ENCODE measurements at regions not wholly inside any gene's neighbourhood (a gene's known extent, or its start where the extent isn't known, plus 50 kb on each side); places are given as distances from the start of the nearest gene placed in this dataset.

GRCh38 chr3:72679540-72680198, 168.6 kb downstream of the SHQ1 start:
- TF ChIP-seq CTCF (conservative IDR thresholded peaks at IDR 0.05; ENCODE audit: low read depth in 2 of 2) (no peak), EZH2 (IDR thresholded peaks at IDR 0.05; ENCODE audit: low read depth, unreplicated experiment) (no peak), REST (IDR thresholded peaks at IDR 0.05; ENCODE audit: unreplicated experiment) (no peak), EZH2phosphoT487 (IDR thresholded peaks at IDR 0.05; ENCODE audit: unreplicated experiment) (no peak), CREB1 (CRISPR knock-in tag; IDR thresholded peaks at IDR 0.05; ENCODE audit: low read depth) (no peak), ZNF114 (CRISPR knock-in tag; IDR thresholded peaks at IDR 0.05) (no peak), ETS1 (IDR thresholded peaks at IDR 0.05) (no peak), POLR2AphosphoS5 (IDR thresholded peaks at IDR 0.05; ENCODE audit: low read depth) (no peak), STAT1 (IDR thresholded peaks at IDR 0.05; ENCODE audit: unreplicated experiment) (no peak)
